ENCODE measurements at regions not wholly inside any gene's neighbourhood (a gene's known extent, or its start where the extent isn't known, plus 50 kb on each side); places are given as distances from the start of the nearest gene placed in this dataset.

GRCh38 chr3:127427156-127427555 lies 139.3 kb upstream of the PRR20G start:
- TF ChIP-seq POLR2A (IDR thresholded peaks at IDR 0.05) (no peak), CTCF (IDR thresholded peaks at IDR 0.05) (no peak)

All from uterus (tissue), 2 donors.